ENCODE measurements at regions not wholly inside any gene's neighbourhood (a gene's known extent, or its start where the extent isn't known, plus 50 kb on each side); places are given as distances from the start of the nearest gene placed in this dataset.

DNA sequence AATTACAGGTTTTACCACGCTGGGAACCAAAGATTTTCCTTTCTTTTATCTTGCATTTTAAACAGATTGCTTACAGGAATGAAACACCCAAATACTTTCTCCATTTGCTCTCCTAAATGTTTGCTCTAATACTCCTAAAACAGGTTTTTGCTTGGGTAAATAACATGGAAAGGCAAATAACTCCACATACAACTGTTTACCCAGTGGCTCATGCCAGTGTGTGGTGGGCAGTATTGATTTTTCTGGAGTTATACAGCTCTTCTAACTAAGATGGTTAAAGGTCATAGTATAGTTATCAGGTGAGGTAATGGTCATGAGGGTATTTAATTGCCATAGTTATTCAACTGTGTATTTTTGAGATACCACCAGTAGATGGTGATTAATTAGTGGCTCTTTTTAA lies 61.2 kb upstream of the RAB27B start:
- no peak overlapping the region for H2AFZ ChIP-seq (ENCODE audit: low read length)
- H3K4me2 ChIP-seq (ENCODE audit: extremely low read depth, insufficient read depth, low read length), result no peak overlapping the region
- DNase-seq (ENCODE audit: low read depth in 2 of 2), result no peak
- no peak overlapping the region for H3K27ac ChIP-seq (ENCODE audit: insufficient read depth, low read length)
- TF ChIP-seq CTCF (conservative IDR thresholded peaks at IDR 0.05 in 1 of 2, IDR thresholded peaks at IDR 0.05 in 1 of 2; ENCODE audit: low read depth in 1 of 2, low read length in 2 of 2) (no peak), EZH2 (IDR thresholded peaks at IDR 0.05; ENCODE audit: low read length, missing control alignments) (no peak)
- H3K36me3 ChIP-seq (ENCODE audit: control insufficient read depth, insufficient read depth, low read length), result no peaks in the 10 kb centered on the region
- H3K27me3 ChIP-seq (ENCODE audit: control insufficient read depth, insufficient read depth, low read length), result no peaks in the 10 kb centered on the region
- H3K4me3 ChIP-seq (replicated peaks in 1 of 4; ENCODE audit: control extremely low read depth in 1 of 4, insufficient read depth in 1 of 4, low read depth in 3 of 4, low read length in 4 of 4), result no peak overlapping the region
- no peaks in the 10 kb centered on the region for H3K4me1 ChIP-seq (ENCODE audit: control insufficient read depth, extremely low read depth, insufficient read depth, low read length)
- no peaks in the 10 kb centered on the region for H4K20me1 ChIP-seq (ENCODE audit: control insufficient read depth, extremely low read depth, insufficient read depth, low read length)
- no peak overlapping the region for H3K9ac ChIP-seq (ENCODE audit: insufficient read depth, low read length)
- no peaks in the 10 kb centered on the region for H3K79me2 ChIP-seq (ENCODE audit: control insufficient read depth, insufficient read depth, low read length)
- no peaks in the 10 kb centered on the region for H3K9me3 ChIP-seq (ENCODE audit: control insufficient read depth, insufficient read depth, low read depth, low read length)

DNA sequence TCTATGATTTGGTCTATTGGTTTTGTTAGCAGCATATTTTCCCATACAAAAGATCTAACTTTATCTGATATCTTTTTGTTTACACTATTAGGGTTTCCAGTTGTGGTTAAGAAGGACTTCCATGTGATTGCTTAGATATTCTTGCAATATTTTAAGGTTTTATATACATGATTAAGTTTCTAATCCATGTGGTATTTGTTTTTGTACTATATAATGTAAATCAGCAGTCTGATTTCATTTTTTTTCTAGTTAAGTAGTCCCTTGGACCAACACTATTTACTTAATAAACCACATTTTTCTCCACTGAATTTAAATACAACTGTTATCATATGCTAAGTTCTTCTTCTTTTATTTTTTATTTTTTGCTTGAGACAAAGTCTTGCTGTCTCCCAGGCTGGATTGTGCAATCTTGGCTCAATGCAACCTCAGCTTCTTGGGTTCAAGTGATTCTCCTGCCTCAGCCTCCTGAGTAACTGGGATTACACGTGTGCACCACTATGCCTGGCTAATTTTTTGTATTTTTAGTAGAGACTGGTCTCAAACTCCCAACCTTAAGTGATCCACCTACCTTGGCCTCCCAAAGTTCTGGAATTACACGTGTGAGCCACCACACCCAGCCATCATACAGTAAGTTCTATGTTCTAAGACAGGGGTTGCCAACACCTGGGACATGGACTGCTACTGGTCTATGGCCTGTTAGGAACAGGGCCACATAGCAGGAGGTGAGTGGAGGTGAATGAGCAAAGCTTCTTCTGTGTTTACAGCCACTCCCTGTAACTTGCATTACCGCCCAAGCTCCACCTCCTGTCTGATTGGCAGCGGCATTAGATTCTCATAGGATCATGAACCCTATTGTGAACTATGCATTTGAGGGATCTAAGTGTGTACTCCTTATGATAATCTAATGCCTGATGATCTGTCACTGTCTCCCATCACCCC lies 58.5 kb upstream of the RAB27B start:
- no peaks in the 10 kb centered on the region for H3K79me2 ChIP-seq (ENCODE audit: control insufficient read depth, insufficient read depth, low read length)

DNA sequence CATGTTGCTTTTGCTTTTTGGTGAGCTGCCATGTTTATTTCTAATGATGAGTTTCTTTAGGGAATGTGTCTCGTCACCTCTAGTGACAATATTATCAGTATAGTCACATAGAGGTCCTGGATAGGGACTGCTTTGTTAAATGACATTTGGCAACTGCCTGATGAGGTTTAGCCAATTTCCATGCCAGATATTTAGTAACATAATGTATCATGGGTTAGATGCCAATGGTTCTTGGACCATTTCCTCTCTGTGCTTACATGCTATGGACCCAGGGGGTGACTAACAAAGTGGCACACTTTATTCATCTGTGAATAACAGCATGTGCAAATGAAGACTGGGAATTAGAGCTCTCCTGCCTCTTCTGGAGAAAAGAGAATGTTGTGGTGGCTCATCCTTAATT lies 56.2 kb upstream of the RAB27B start:
- no peak for DNase-seq (ENCODE audit: low read depth in 2 of 2)
- H3K79me2 ChIP-seq (ENCODE audit: control insufficient read depth, insufficient read depth, low read length), result no peaks in the 10 kb centered on the region
- H3K9ac ChIP-seq (ENCODE audit: insufficient read depth, low read length), result no peak overlapping the region
- no peaks in the 10 kb centered on the region for H4K20me1 ChIP-seq (ENCODE audit: control insufficient read depth, extremely low read depth, insufficient read depth, low read length)
- H2AFZ ChIP-seq (ENCODE audit: low read length), result no peak overlapping the region
- no peak overlapping the region for H3K27ac ChIP-seq (ENCODE audit: insufficient read depth, low read length)
- H3K4me2 ChIP-seq (ENCODE audit: extremely low read depth, insufficient read depth, low read length), result no peak overlapping the region
- H3K4me1 ChIP-seq (ENCODE audit: control insufficient read depth, extremely low read depth, insufficient read depth, low read length), result peaks cover 14% of the 10 kb centered on the region
- no peaks in the 10 kb centered on the region for H3K27me3 ChIP-seq (ENCODE audit: control insufficient read depth, insufficient read depth, low read length)
- H3K36me3 ChIP-seq (ENCODE audit: control insufficient read depth, insufficient read depth, low read length), result no peaks in the 10 kb centered on the region
- H3K9me3 ChIP-seq (ENCODE audit: control insufficient read depth, insufficient read depth, low read depth, low read length), result no peaks in the 10 kb centered on the region
- H3K4me3 ChIP-seq (replicated peaks in 1 of 4; ENCODE audit: control extremely low read depth in 1 of 4, insufficient read depth in 1 of 4, low read depth in 3 of 4, low read length in 4 of 4), result no peak overlapping the region
- no peak for TF ChIP-seq EZH2 (IDR thresholded peaks at IDR 0.05; ENCODE audit: low read length, missing control alignments)
- TF ChIP-seq CTCF (conservative IDR thresholded peaks at IDR 0.05 in 1 of 2, IDR thresholded peaks at IDR 0.05 in 1 of 2; ENCODE audit: low read depth in 1 of 2, low read length in 2 of 2), result no peak

More for the DNA sequence above, 58.5 kb upstream of the RAB27B start:
- DNase-seq (ENCODE audit: low read depth in 2 of 2), result peak; percentile 24 to 71
- H3K27ac ChIP-seq (ENCODE audit: insufficient read depth, low read length), result no peak overlapping the region
- no peaks in the 10 kb centered on the region for H3K9me3 ChIP-seq (ENCODE audit: control insufficient read depth, insufficient read depth, low read depth, low read length)
- peaks cover 1% of the 10 kb centered on the region for H3K4me1 ChIP-seq (ENCODE audit: control insufficient read depth, extremely low read depth, insufficient read depth, low read length)
- H3K27me3 ChIP-seq (ENCODE audit: control insufficient read depth, insufficient read depth, low read length), result no peaks in the 10 kb centered on the region
- no peak overlapping the region for H3K4me3 ChIP-seq (replicated peaks in 1 of 4; ENCODE audit: control extremely low read depth in 1 of 4, insufficient read depth in 1 of 4, low read depth in 3 of 4, low read length in 4 of 4)
- H3K36me3 ChIP-seq (ENCODE audit: control insufficient read depth, insufficient read depth, low read length), result no peaks in the 10 kb centered on the region
- no peak overlapping the region for H2AFZ ChIP-seq (ENCODE audit: low read length)
- no peak overlapping the region for H3K9ac ChIP-seq (ENCODE audit: insufficient read depth, low read length)
- H3K4me2 ChIP-seq (ENCODE audit: extremely low read depth, insufficient read depth, low read length), result no peak overlapping the region
- no peaks in the 10 kb centered on the region for H4K20me1 ChIP-seq (ENCODE audit: control insufficient read depth, extremely low read depth, insufficient read depth, low read length)
- TF ChIP-seq EZH2 (IDR thresholded peaks at IDR 0.05; ENCODE audit: low read length, missing control alignments) (no peak), CTCF (conservative IDR thresholded peaks at IDR 0.05 in 1 of 2, IDR thresholded peaks at IDR 0.05 in 1 of 2; ENCODE audit: low read depth in 1 of 2, low read length in 2 of 2) (no peak)

Measured in fibroblast of lung (primary cell).